ENCODE measurements at regions not wholly inside any gene's neighbourhood (a gene's known extent, or its start where the extent isn't known, plus 50 kb on each side); places are given as distances from the start of the nearest gene placed in this dataset.

DNA sequence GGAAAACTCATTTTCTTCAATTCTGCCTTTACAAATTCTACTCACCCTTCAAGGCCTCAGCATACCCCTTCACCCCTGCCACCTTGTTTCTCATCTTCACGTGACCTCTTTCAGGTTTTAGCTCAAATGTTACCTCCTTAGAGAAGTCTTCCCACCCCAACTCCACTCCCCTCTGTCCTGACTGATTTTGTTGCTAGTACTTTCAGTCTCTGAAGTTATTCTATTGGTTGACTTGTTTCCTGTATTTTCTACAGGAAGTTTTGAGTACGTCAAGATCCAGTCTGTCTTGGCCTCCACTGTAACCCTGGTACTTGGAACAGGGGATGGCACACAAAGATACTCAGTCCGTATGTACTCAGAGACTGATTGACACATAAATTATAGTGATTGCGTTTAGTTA lies 296.1 kb downstream of the DHX35 start:
- Histone ChIP-seq H2BK15ac (ENCODE audit: low read length) (no peak overlapping the region), H3K9me3 (replicated peaks in 1 of 2; ENCODE audit: control insufficient read depth in 2 of 2, insufficient read depth in 1 of 2, low read depth in 1 of 2, low read length in 2 of 2) (no peaks in the 10 kb centered on the region), H2BK120ac (ENCODE audit: low read depth, low read length) (no peak overlapping the region), H4K91ac (ENCODE audit: low read depth, low read length, poor library complexity) (no peak overlapping the region), H3K18ac (ENCODE audit: low read length) (no peak overlapping the region), H3K27ac (replicated peaks; ENCODE audit: low read length) (no peak overlapping the region), H3K4me1 (ENCODE audit: control insufficient read depth in 2 of 2, insufficient read depth in 1 of 2, low read depth in 1 of 2, low read length in 2 of 2) (no peaks in the 10 kb centered on the region), H3K4me2 (ENCODE audit: insufficient read depth, low read length, poor library complexity, severe bottlenecking) (no peak overlapping the region), H3K36me3 (replicated peaks in 1 of 2; ENCODE audit: control insufficient read depth in 2 of 2, insufficient read depth in 2 of 2, low read length in 2 of 2) (no peaks in the 10 kb centered on the region), H2AFZ (ENCODE audit: low read length) (no peak overlapping the region), H2BK5ac (ENCODE audit: low read length) (no peak overlapping the region), H3K4me3 (ENCODE audit: low read length in 2 of 2) (no peak overlapping the region), H3K4ac (ENCODE audit: low read length) (no peak overlapping the region), H3K23ac (ENCODE audit: low read depth, low read length, poor library complexity) (no peak overlapping the region), H3K9ac (ENCODE audit: low read depth, low read length, poor library complexity) (no peak overlapping the region), H3K14ac (ENCODE audit: low read length) (no peak overlapping the region), H2AK5ac (ENCODE audit: low read depth, low read length) (no peak overlapping the region), H3K79me1 (ENCODE audit: low read depth, low read length) (no peaks in the 10 kb centered on the region), H3K27me3 (ENCODE audit: control insufficient read depth in 3 of 3, insufficient read depth in 3 of 3, low read depth in 1 of 3, low read length in 3 of 3) (no peaks in the 10 kb centered on the region), H4K8ac (ENCODE audit: low read depth, low read length) (no peak overlapping the region), H2BK12ac (ENCODE audit: low read length) (no peak overlapping the region)
- no CpG with 5 or more reads among the region's 4 CpGs for WGBS, 2 donors (ENCODE audit: extremely low coverage in 2 of 2, insufficient read length in 2 of 2, insufficient replicate concordance in 1 of 2)
- no peak for DNase-seq (ENCODE audit: low spot score)

DNA sequence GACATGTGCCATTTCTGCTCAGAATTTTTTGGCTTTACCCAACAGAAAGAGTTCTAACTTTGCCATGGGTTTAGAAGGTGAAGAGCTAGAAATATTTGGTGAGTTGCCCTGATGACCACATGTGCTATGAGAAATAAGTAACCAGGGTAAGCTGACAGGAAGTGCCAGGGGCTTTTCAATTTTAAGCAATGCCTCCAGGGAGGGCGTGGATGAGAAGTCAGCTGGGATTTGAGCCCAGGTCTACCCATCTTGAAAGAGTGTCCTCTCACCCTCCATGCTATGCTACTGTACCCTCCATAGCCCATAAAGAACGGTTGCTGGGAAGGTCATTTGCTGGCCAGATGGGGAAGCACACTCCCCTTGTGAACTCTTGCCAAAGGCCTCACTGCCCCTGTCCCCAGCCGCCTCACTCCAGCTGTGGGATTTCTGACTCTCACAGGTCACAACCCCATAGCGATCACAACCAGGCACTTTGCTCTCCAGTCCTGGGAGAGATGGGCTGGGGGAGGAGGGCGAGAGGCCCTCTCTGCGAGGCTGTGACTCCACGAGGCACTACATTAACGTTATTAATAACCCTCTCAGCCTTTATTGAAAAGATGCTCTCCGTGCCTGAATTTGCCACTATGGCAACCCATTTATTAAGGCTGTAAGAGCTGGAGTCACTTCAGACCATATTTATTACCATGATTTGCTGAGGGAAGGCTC lies 291.1 kb downstream of the DHX35 start:
- H3K14ac ChIP-seq (ENCODE audit: low read length): no peak overlapping the region
- no peak overlapping the region for H3K4me3 ChIP-seq (ENCODE audit: low read length in 2 of 2)
- no peak overlapping the region for H3K4me2 ChIP-seq (ENCODE audit: insufficient read depth, low read length, poor library complexity, severe bottlenecking)
- no peak overlapping the region for H3K9ac ChIP-seq (ENCODE audit: low read depth, low read length, poor library complexity)
- H2BK15ac ChIP-seq (ENCODE audit: low read length): no peak overlapping the region
- H3K23ac ChIP-seq (ENCODE audit: low read depth, low read length, poor library complexity): no peak overlapping the region
- H4K8ac ChIP-seq (ENCODE audit: low read depth, low read length): no peak overlapping the region
- H4K91ac ChIP-seq (ENCODE audit: low read depth, low read length, poor library complexity): no peak overlapping the region
- H2BK12ac ChIP-seq (ENCODE audit: low read length): no peak overlapping the region
- H2BK5ac ChIP-seq (ENCODE audit: low read length): no peak overlapping the region
- H3K79me1 ChIP-seq (ENCODE audit: low read depth, low read length): no peaks in the 10 kb centered on the region
- H3K27ac ChIP-seq (replicated peaks; ENCODE audit: low read length): no peak overlapping the region
- H3K4ac ChIP-seq (ENCODE audit: low read length): no peak overlapping the region
- H2AK5ac ChIP-seq (ENCODE audit: low read depth, low read length): no peak overlapping the region
- H3K36me3 ChIP-seq (replicated peaks in 1 of 2; ENCODE audit: control insufficient read depth in 2 of 2, insufficient read depth in 2 of 2, low read length in 2 of 2): no peaks in the 10 kb centered on the region
- H2AFZ ChIP-seq (ENCODE audit: low read length): no peak overlapping the region
- no peaks in the 10 kb centered on the region for H3K4me1 ChIP-seq (ENCODE audit: control insufficient read depth in 2 of 2, insufficient read depth in 1 of 2, low read depth in 1 of 2, low read length in 2 of 2)
- H2BK120ac ChIP-seq (ENCODE audit: low read depth, low read length): no peak overlapping the region
- no CpG with 5 or more reads among the region's 9 CpGs for WGBS, 2 donors (ENCODE audit: extremely low coverage in 2 of 2, insufficient read length in 2 of 2, insufficient replicate concordance in 1 of 2)
- no peak overlapping the region for H3K18ac ChIP-seq (ENCODE audit: low read length)
- no peak for DNase-seq (ENCODE audit: low spot score)
- H3K27me3 ChIP-seq (ENCODE audit: control insufficient read depth in 3 of 3, insufficient read depth in 3 of 3, low read depth in 1 of 3, low read length in 3 of 3): no peaks in the 10 kb centered on the region
- H3K9me3 ChIP-seq (replicated peaks in 1 of 2; ENCODE audit: control insufficient read depth in 2 of 2, insufficient read depth in 1 of 2, low read depth in 1 of 2, low read length in 2 of 2): no peaks in the 10 kb centered on the region

DNA sequence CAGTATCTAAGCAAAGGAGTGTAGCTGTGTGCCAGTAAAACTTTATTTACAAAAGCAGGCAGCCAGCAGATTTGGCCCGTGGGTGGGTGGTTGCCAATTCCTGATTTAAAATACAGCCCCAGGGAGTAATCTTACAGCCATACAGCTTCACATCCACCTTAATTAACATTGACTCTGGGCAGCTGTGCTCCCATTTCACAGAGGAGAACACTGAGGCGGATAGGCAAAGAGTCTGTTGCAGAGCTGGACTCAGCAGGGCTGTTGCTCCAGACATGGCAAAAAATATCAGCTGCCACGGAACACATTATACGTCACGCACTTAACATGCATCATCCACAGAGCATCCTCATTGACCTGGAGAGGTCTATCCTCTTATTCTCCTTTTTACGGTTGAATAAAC lies 289.9 kb downstream of the DHX35 start:
- H2BK120ac ChIP-seq (ENCODE audit: low read depth, low read length): no peak overlapping the region
- no peak overlapping the region for H3K4me3 ChIP-seq (ENCODE audit: low read length in 2 of 2)
- no CpG with 5 or more reads among the region's 6 CpGs for WGBS, 2 donors (ENCODE audit: extremely low coverage in 2 of 2, insufficient read length in 2 of 2, insufficient replicate concordance in 1 of 2)
- H2BK15ac ChIP-seq (ENCODE audit: low read length): no peak overlapping the region
- no peaks in the 10 kb centered on the region for H3K9me3 ChIP-seq (replicated peaks in 1 of 2; ENCODE audit: control insufficient read depth in 2 of 2, insufficient read depth in 1 of 2, low read depth in 1 of 2, low read length in 2 of 2)
- H3K14ac ChIP-seq (ENCODE audit: low read length): no peak overlapping the region
- H3K36me3 ChIP-seq (replicated peaks in 1 of 2; ENCODE audit: control insufficient read depth in 2 of 2, insufficient read depth in 2 of 2, low read length in 2 of 2): no peaks in the 10 kb centered on the region
- no peak overlapping the region for H3K4me2 ChIP-seq (ENCODE audit: insufficient read depth, low read length, poor library complexity, severe bottlenecking)
- H3K23ac ChIP-seq (ENCODE audit: low read depth, low read length, poor library complexity): no peak overlapping the region
- H3K4ac ChIP-seq (ENCODE audit: low read length): no peak overlapping the region
- no peak overlapping the region for H3K18ac ChIP-seq (ENCODE audit: low read length)
- DNase-seq (ENCODE audit: low spot score): no peak
- H3K27ac ChIP-seq (replicated peaks; ENCODE audit: low read length): no peak overlapping the region
- H4K91ac ChIP-seq (ENCODE audit: low read depth, low read length, poor library complexity): no peak overlapping the region
- no peaks in the 10 kb centered on the region for H3K4me1 ChIP-seq (ENCODE audit: control insufficient read depth in 2 of 2, insufficient read depth in 1 of 2, low read depth in 1 of 2, low read length in 2 of 2)
- H2AFZ ChIP-seq (ENCODE audit: low read length): no peak overlapping the region
- H2BK12ac ChIP-seq (ENCODE audit: low read length): no peak overlapping the region
- no peaks in the 10 kb centered on the region for H3K27me3 ChIP-seq (ENCODE audit: control insufficient read depth in 3 of 3, insufficient read depth in 3 of 3, low read depth in 1 of 3, low read length in 3 of 3)
- no peak overlapping the region for H2AK5ac ChIP-seq (ENCODE audit: low read depth, low read length)
- no peaks in the 10 kb centered on the region for H3K79me1 ChIP-seq (ENCODE audit: low read depth, low read length)
- no peak overlapping the region for H2BK5ac ChIP-seq (ENCODE audit: low read length)
- H4K8ac ChIP-seq (ENCODE audit: low read depth, low read length): no peak overlapping the region
- no peak overlapping the region for H3K9ac ChIP-seq (ENCODE audit: low read depth, low read length, poor library complexity)

GRCh38 chr20:39249798-39250197 lies 287.7 kb downstream of the DHX35 start:
- H2AK5ac ChIP-seq (ENCODE audit: low read depth, low read length): no peak overlapping the region
- H4K8ac ChIP-seq (ENCODE audit: low read depth, low read length): no peak overlapping the region
- H3K14ac ChIP-seq (ENCODE audit: low read length): no peak overlapping the region
- H3K4me1 ChIP-seq (ENCODE audit: control insufficient read depth in 2 of 2, insufficient read depth in 1 of 2, low read depth in 1 of 2, low read length in 2 of 2): no peaks in the 10 kb centered on the region
- no peaks in the 10 kb centered on the region for H3K9me3 ChIP-seq (replicated peaks in 1 of 2; ENCODE audit: control insufficient read depth in 2 of 2, insufficient read depth in 1 of 2, low read depth in 1 of 2, low read length in 2 of 2)
- H3K79me1 ChIP-seq (ENCODE audit: low read depth, low read length): no peaks in the 10 kb centered on the region
- H2BK12ac ChIP-seq (ENCODE audit: low read length): no peak overlapping the region
- DNase-seq (ENCODE audit: low spot score): no peak
- H3K36me3 ChIP-seq (replicated peaks in 1 of 2; ENCODE audit: control insufficient read depth in 2 of 2, insufficient read depth in 2 of 2, low read length in 2 of 2): no peaks in the 10 kb centered on the region
- no peak overlapping the region for H2BK120ac ChIP-seq (ENCODE audit: low read depth, low read length)
- H3K4me2 ChIP-seq (ENCODE audit: insufficient read depth, low read length, poor library complexity, severe bottlenecking): no peak overlapping the region
- no peak overlapping the region for H3K9ac ChIP-seq (ENCODE audit: low read depth, low read length, poor library complexity)
- H3K27me3 ChIP-seq (ENCODE audit: control insufficient read depth in 3 of 3, insufficient read depth in 3 of 3, low read depth in 1 of 3, low read length in 3 of 3): no peaks in the 10 kb centered on the region
- no peak overlapping the region for H3K27ac ChIP-seq (replicated peaks; ENCODE audit: low read length)
- H3K4ac ChIP-seq (ENCODE audit: low read length): no peak overlapping the region
- no peak overlapping the region for H2BK15ac ChIP-seq (ENCODE audit: low read length)
- no peak overlapping the region for H4K91ac ChIP-seq (ENCODE audit: low read depth, low read length, poor library complexity)
- no peak overlapping the region for H2BK5ac ChIP-seq (ENCODE audit: low read length)
- WGBS, 2 donors (ENCODE audit: extremely low coverage in 2 of 2, insufficient read length in 2 of 2, insufficient replicate concordance in 1 of 2): no CpG with 5 or more reads among the region's 4 CpGs
- no peak overlapping the region for H3K23ac ChIP-seq (ENCODE audit: low read depth, low read length, poor library complexity)
- H2AFZ ChIP-seq (ENCODE audit: low read length): no peak overlapping the region
- no peak overlapping the region for H3K4me3 ChIP-seq (ENCODE audit: low read length in 2 of 2)
- no peak overlapping the region for H3K18ac ChIP-seq (ENCODE audit: low read length)

All from neuronal stem cell (in vitro differentiated cells).